Activated CD4-positive, alpha-beta T cell treated with anti-CD3 and anti-CD28 coated beads for 36 hours (primary cell): ENCODE measurements at regions not wholly inside any gene's neighbourhood (a gene's known extent, or its start where the extent isn't known, plus 50 kb on each side); places are given as distances from the start of the nearest gene placed in this dataset.

Experiments used
- ATAC-seq: fragments of 200-7000 bp; cut with Tn5 transposase; one replicate; pipeline ENCODE4 v1.10.0; 2021; ENCODE audit warnings: mild to moderate bottlenecking, moderate library complexity
- CTCF ChIA-PET: fragments of 350-600 bp; sonication (Branson Sonifier 250); formaldehyde crosslinking; loops from one replicate; lab custom pipeline; 2021; ENCODE audit warnings: antibody characterized with exemption; lab: Charles Lee
- POLR2A ChIA-PET: fragments of 350-600 bp; sonication (Branson Sonifier 250); formaldehyde crosslinking; loops from one replicate; lab custom pipeline; 2021; ENCODE audit warnings: antibody characterized with exemption, inconsistent platforms; lab: Charles Lee
- DNase-seq: peaks from one replicate; pipeline ENCODE4 v3.0.0-alpha.2; 2020
- H3K27ac Mint-ChIP-seq: one replicate; pipeline ENCODE4 v1.8.0; 2021; ENCODE audit warnings: mixed read lengths
- H3K27me3 Mint-ChIP-seq: one replicate; pipeline ENCODE4 v1.8.0; 2021; ENCODE audit warnings: mixed read lengths
- H3K36me3 Mint-ChIP-seq: one replicate; pipeline ENCODE4 v1.8.0; 2021; ENCODE audit warnings: low read depth, mixed read lengths
- H3K4me1 Mint-ChIP-seq: one replicate; pipeline ENCODE4 v1.8.0; 2021; ENCODE audit warnings: mixed read lengths
- H3K4me3 Mint-ChIP-seq: one replicate; pipeline ENCODE4 v1.8.0; 2021; ENCODE audit warnings: mild to moderate bottlenecking, moderate library complexity, mixed read lengths
- H3K9me3 Mint-ChIP-seq: one replicate; pipeline ENCODE4 v1.8.0; 2021; ENCODE audit warnings: low read depth, mixed read lengths
- intact Hi-C, 2 experiments: fragments of 100-400 bp; cut with DNase I in 1 of 2; cut with micrococcal nuclease in 1 of 2; formaldehyde crosslinking; loops; one replicate each; pipeline versions ENCODE4 v1.14.2 to v1.15.1; 2022 to 2024; cut with DNase I, micrococcal nuclease

GRCh38 chr6:67358241-67358640 is 1276.8 kb upstream of the ADGRB3 start:
- Mint-ChIP-seq H3K4me1 (peaks cover 3% of the 10 kb centered on the region), H3K27me3 (no peaks in the 10 kb centered on the region), H3K4me3 (no peak overlapping the region), H3K27ac (no peak overlapping the region), H3K36me3 (no peaks in the 10 kb centered on the region), H3K9me3 (peaks cover 5% of the 10 kb centered on the region)
- DNase-seq (no peak), ATAC-seq (no peak)
- ChIA-PET POLR2A (no interaction called here), CTCF (no interaction called here)
- intact Hi-C loops = no loop called here

DNA sequence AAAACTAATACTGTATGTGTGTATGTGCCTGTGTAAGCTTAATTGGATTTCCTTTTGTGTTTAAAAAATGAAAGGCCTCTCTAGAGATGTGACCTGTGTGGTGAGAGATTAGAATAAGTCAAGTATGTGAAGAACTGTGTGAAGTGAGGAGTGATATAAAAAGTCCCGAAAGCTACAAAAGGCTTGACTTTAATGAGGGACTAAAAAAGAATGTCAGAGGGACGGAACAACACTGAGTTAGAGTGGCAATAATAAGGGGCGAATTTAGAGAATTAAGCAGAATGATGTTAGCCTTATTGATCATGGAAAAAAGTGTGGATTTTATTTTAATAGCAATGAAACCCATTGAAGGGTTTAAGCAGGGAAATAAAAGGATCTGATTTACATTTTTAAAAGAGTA is 1281.2 kb upstream of the ADGRB3 start:
- no peaks in the 10 kb centered on the region for H3K4me1 Mint-ChIP-seq

DNA sequence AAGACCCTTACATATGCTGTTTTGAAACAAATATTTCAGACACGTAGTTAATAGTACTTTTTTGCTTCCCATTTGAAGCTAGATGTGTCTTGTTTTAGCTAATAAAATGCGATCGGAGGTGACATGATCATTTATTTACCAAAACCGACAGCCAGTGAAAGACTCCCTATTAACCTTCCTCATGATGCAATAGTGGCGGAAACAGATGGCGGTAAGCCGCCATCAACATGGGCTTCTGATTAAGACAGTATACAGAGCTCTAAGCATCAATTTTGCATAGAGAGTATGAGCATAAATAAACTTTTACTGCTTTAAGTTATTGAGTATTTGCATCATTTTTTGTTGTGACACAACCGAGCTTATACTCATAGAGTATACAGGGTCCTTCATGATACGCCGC is 1282.4 kb upstream of the ADGRB3 start:
- H3K4me1 Mint-ChIP-seq = no peaks in the 10 kb centered on the region
- H3K27me3 Mint-ChIP-seq = no peaks in the 10 kb centered on the region
- peaks cover 3% of the 10 kb centered on the region for H3K9me3 Mint-ChIP-seq
- intact Hi-C loops = no loop called here
- DNase-seq (no peak), ATAC-seq (no peak)
- ChIA-PET CTCF (no interaction called here), POLR2A (no interaction called here)
- H3K4me3 Mint-ChIP-seq = no peak overlapping the region
- H3K27ac Mint-ChIP-seq = no peak overlapping the region
- H3K36me3 Mint-ChIP-seq = no peaks in the 10 kb centered on the region

More for the DNA sequence above, 1281.2 kb upstream of the ADGRB3 start:
- H3K27ac Mint-ChIP-seq = no peak overlapping the region
- H3K36me3 Mint-ChIP-seq = no peaks in the 10 kb centered on the region
- ChIA-PET CTCF (no interaction called here), POLR2A (no interaction called here)
- H3K4me3 Mint-ChIP-seq = no peak overlapping the region
- peaks cover 3% of the 10 kb centered on the region for H3K9me3 Mint-ChIP-seq
- DNase-seq (no peak), ATAC-seq (no peak)
- intact Hi-C loops = no loop called here
- no peaks in the 10 kb centered on the region for H3K27me3 Mint-ChIP-seq

DNA sequence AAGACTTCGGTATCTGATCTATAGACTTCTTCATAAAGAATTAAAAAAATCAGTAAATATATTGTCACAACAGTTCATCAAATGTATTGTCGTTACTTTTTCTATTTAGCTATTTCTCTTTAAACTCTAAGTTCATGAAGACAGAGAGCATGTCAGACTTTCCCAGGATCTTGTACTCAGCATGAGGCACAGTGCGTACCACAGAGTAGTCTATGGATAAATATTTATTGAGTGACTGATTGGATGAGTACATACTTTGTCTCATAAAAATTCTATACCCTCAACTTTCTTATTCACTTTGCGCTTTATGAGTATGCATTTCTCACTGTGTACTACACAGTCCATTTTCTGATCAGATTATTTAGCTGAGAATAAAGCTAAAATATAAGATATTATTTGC is 1284.4 kb upstream of the ADGRB3 start:
- Mint-ChIP-seq H3K27me3 (no peaks in the 10 kb centered on the region), H3K36me3 (no peaks in the 10 kb centered on the region), H3K27ac (no peak overlapping the region), H3K4me3 (no peak overlapping the region), H3K4me1 (no peaks in the 10 kb centered on the region), H3K9me3 (peaks cover 3% of the 10 kb centered on the region)
- POLR2A ChIA-PET = no interaction called here
- CTCF ChIA-PET = no interaction called here
- intact Hi-C loops = no loop called here
- ATAC-seq (no peak), DNase-seq (no peak)

DNA sequence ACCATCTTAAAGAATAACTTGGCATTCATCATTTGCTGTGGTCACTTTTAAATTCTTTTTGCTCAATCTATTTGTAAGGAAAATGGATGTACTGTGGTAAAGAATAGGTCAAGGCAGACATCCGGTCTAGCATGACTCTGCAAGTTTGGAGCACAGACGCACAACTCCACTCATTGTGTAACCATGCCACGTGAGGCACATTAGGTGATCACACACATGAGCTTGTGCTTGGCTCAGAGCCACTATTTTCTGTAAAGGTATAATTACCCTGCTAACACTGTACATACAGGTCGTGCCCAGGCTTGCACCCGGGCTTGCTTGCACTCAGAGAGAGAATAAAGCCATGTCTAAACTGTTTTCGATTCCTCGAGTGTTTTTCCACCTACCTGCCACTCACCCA is 1289.1 kb upstream of the ADGRB3 start:
- DNase-seq (no peak), ATAC-seq (no peak)
- Mint-ChIP-seq H3K27ac (no peak overlapping the region), H3K27me3 (no peaks in the 10 kb centered on the region), H3K36me3 (no peaks in the 10 kb centered on the region), H3K9me3 (peaks cover 8% of the 10 kb centered on the region), H3K4me1 (no peaks in the 10 kb centered on the region), H3K4me3 (no peak overlapping the region)
- POLR2A ChIA-PET = no interaction called here
- CTCF ChIA-PET = no interaction called here
- intact Hi-C loops = no loop called here

GRCh38 chr6:67336014-67336413 is 1299.1 kb upstream of the ADGRB3 start:
- no peaks in the 10 kb centered on the region for H3K4me1 Mint-ChIP-seq
- intact Hi-C loops = no loop called here
- no peak for DNase-seq
- ATAC-seq = no peak
- ChIA-PET POLR2A (no interaction called here), CTCF (no interaction called here)
- H3K27ac Mint-ChIP-seq = no peak overlapping the region
- H3K27me3 Mint-ChIP-seq = no peaks in the 10 kb centered on the region
- H3K4me3 Mint-ChIP-seq = no peak overlapping the region
- H3K36me3 Mint-ChIP-seq = no peaks in the 10 kb centered on the region
- peaks cover 2% of the 10 kb centered on the region for H3K9me3 Mint-ChIP-seq

DNA sequence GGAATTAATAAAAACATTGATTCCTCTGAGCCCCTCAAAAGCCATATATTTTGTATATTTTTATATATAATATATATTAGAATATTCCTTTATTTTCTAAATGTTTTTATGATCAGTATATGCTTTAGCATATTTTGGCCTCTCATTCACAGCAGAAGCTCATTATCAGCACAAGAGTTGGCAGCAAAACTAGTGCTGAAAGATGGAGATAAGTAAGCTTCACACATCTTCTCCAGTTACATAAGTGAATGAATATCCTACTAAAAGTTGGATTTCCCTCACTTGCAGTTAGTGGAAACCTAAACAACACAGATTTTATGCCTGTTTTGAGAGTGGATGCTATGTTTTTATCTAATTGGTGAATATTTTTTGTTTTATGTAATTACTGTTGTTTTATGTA is 1303.8 kb upstream of the ADGRB3 start:
- no peak for ATAC-seq
- H3K36me3 Mint-ChIP-seq = no peaks in the 10 kb centered on the region
- H3K27me3 Mint-ChIP-seq = no peaks in the 10 kb centered on the region
- H3K9me3 Mint-ChIP-seq = peaks cover 3% of the 10 kb centered on the region
- no peak overlapping the region for H3K27ac Mint-ChIP-seq
- intact Hi-C loops = no loop called here
- ChIA-PET POLR2A (no interaction called here), CTCF (no interaction called here)
- DNase-seq = no peak
- no peak overlapping the region for H3K4me3 Mint-ChIP-seq
- no peaks in the 10 kb centered on the region for H3K4me1 Mint-ChIP-seq

DNA sequence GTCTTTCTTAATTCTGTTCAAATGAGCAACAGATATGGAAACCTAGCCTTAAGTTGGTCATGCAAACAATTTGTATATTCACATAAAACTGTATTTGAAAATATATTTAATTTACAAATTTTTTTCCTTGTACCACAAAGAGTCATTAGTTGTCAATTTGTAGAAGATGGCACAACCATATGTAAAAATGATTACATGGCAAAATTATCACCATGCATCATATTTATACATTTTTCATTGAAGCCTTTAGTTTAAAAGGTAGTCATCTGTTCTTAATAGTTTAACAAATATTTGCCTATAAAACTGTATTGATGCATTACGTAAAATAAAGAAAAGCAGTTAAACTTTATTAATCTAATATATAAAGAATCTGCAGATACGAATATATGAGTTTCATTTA is 1306.8 kb upstream of the ADGRB3 start:
- Mint-ChIP-seq H3K36me3 (no peaks in the 10 kb centered on the region), H3K4me3 (no peak overlapping the region), H3K27me3 (no peaks in the 10 kb centered on the region), H3K27ac (no peak overlapping the region), H3K9me3 (peaks cover 7% of the 10 kb centered on the region), H3K4me1 (no peaks in the 10 kb centered on the region)
- ChIA-PET POLR2A (no interaction called here), CTCF (no interaction called here)
- DNase-seq (no peak), ATAC-seq (no peak)
- intact Hi-C loops = no loop called here

- intact Hi-C loops = no loop called here
- Mint-ChIP-seq H3K9me3 (peaks cover 6% of the 10 kb centered on the region), H3K27ac (no peak overlapping the region), H3K36me3 (no peaks in the 10 kb centered on the region), H3K27me3 (no peaks in the 10 kb centered on the region), H3K4me1 (no peaks in the 10 kb centered on the region), H3K4me3 (no peak overlapping the region)
- POLR2A ChIA-PET = no interaction called here
- DNase-seq (no peak), ATAC-seq (no peak)
- CTCF ChIA-PET = no interaction called here
Measured at GRCh38 chr6:67300430-67301040, 1334.5 kb upstream of the ADGRB3 start.

GRCh38 chr6:67292169-67292568 is 1342.9 kb upstream of the ADGRB3 start:
- peaks cover 14% of the 10 kb centered on the region for H3K9me3 Mint-ChIP-seq
- ChIA-PET POLR2A (no interaction called here), CTCF (no interaction called here)
- no peaks in the 10 kb centered on the region for H3K27me3 Mint-ChIP-seq
- H3K27ac Mint-ChIP-seq = no peak overlapping the region
- DNase-seq (no peak), ATAC-seq (no peak)
- no peaks in the 10 kb centered on the region for H3K36me3 Mint-ChIP-seq
- no peaks in the 10 kb centered on the region for H3K4me1 Mint-ChIP-seq
- no peak overlapping the region for H3K4me3 Mint-ChIP-seq
- intact Hi-C loops = no loop called here

DNA sequence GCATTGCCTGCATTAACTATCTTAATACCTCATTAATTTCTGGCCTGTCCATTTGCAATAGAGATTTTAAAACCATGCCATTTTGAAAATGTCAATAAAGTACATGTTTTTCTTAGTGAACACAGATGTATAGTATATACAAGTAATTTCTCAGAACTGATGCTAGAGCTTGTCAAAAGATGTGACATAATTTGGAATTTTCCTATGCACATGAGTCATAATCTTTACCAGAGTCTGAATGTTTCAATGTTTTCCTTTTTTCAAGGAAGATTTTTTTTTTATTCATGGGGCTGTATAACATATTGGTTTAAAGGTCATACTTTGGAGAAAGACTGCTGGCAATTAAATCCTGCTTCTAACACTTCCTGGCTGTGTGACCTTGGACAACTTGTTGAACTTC is 1347.5 kb upstream of the ADGRB3 start:
- Mint-ChIP-seq H3K4me1 (no peaks in the 10 kb centered on the region), H3K27ac (no peak overlapping the region), H3K27me3 (no peaks in the 10 kb centered on the region), H3K9me3 (peaks cover 11% of the 10 kb centered on the region), H3K36me3 (no peaks in the 10 kb centered on the region), H3K4me3 (no peak overlapping the region)
- DNase-seq (no peak), ATAC-seq (no peak)
- ChIA-PET POLR2A (interaction anchor here (0.7 kb wide), 1 partner anchor 28 kb away, joined by 7 read pairs; no protein-coding TSS in a partner anchor), CTCF (no interaction called here)
- intact Hi-C loops = no loop called here

DNA sequence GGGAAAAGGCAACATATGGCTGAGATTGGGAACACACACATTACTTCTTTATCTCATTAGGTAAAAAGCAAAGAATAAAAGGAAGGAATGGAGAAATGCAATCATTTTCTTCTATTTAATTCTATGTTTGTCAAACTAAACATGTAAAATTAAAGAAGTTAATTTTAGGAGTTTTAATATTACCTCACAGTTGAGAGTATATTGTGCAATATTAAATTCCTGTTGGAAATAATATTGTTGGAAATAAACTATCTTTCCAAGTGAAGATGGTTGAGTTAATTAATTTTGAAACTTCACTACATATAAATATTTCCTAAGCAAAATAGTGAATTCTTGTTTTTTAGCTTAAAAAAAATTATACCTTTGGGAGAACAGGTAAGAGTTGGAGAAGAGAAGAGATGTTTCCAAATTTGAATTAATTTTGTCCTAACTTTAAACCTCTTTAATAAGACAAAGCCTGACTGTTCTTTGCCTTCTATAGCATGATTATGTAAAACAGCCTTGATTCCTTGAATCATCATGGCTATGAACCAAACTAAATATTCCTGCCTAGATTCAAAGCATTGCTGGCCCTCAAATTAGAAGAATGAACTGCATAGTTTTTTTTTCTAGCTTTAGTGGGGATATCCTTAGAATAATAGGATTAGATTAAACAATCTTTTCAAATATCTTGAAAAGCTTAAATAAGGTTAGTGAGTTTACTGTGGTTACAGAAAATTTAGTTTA is 1349.1 kb upstream of the ADGRB3 start:
- DNase-seq (no peak), ATAC-seq (no peak)
- no peak overlapping the region for H3K27ac Mint-ChIP-seq
- intact Hi-C loops = no loop called here
- no peak overlapping the region for H3K4me3 Mint-ChIP-seq
- ChIA-PET POLR2A (no interaction called here), CTCF (no interaction called here)
- no peaks in the 10 kb centered on the region for H3K36me3 Mint-ChIP-seq
- no peaks in the 10 kb centered on the region for H3K4me1 Mint-ChIP-seq
- no peaks in the 10 kb centered on the region for H3K27me3 Mint-ChIP-seq
- peaks cover 9% of the 10 kb centered on the region for H3K9me3 Mint-ChIP-seq
